ENCODE measurements at regions not wholly inside any gene's neighbourhood (a gene's known extent, or its start where the extent isn't known, plus 50 kb on each side); places are given as distances from the start of the nearest gene placed in this dataset.
A peak's percentile ranks its signal among the peaks of the same experiment; 100 is the strongest.
"Not testable (repeated sequence)": the region's sequence is repeated elsewhere in the genome, so short reads cannot be mapped to it uniquely, and the experiment has no call there.

DNA sequence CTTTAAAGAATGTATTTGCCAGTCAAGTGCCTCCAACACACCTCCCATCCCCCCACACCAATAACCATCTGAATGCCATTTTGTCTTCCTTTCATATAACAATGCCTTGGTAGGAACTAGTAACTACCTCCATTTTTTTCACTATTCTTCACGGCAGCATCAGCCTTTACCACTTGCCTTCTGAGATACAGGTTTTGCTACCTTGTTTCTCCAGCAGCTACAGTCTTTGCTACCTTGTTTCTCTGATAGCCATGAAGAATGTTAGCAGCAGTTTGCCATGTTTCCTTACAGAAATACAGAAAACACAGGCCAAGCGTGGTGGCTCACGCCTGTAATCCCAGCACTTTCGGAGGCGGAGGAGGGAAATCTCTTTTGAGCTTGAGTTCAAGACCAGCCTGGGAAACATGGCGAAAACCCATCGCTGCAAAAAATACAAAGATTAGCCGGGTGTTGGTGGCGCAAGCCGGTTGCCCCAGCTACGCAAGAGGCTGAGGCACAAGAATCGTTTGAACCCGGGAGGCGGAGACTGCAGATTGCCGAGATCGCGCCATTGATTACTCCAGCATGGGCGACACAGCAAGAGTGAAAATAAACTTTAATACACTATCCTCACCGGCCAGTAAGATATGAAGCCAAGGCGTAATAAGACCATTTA lies 100.9 kb downstream of the HFE start:
- ChIA-PET POLR2A (interaction anchor here (0.6 to 9.1 kb wide), 38 partner anchors 8 to 1705 kb away, joined by 3 to 247 read pairs (median 6); a partner anchor contains a TSS), CTCF (interaction anchor here (1.2 to 2.4 kb wide), 4 partner anchors 11 to 30 kb away, joined by 4 to 11 read pairs (median 6); a partner anchor contains a TSS)
- Histone ChIP-seq H2AFZ (ENCODE audit: low read depth) (peak overlapping the region; percentile 67), H3K79me2 (ENCODE audit: insufficient read depth) (no peaks in the 10 kb centered on the region), H3K4me3 (ENCODE audit: low read depth in 2 of 2, low read length in 1 of 2) (peak overlapping the region; percentile 68 to 91), H3K9me3 (no peaks in the 10 kb centered on the region), H3K9me2 (no peaks in the 10 kb centered on the region), H3K4me2 (peak overlapping the region; percentile 100), H4K20me1 (ENCODE audit: insufficient read depth) (no peaks in the 10 kb centered on the region), H3K4me1 (ENCODE audit: control insufficient read depth in 1 of 2, insufficient read depth in 2 of 2, low read depth in 1 of 2, low read length in 1 of 2) (peaks cover 4% of the 10 kb centered on the region in 2 experiments; a peak in 2 of 4 replicates), H3K27me3 (ENCODE audit: insufficient read depth) (no peaks in the 10 kb centered on the region), H3K36me3 (replicated peaks in 1 of 2; ENCODE audit: control insufficient read depth in 1 of 2, insufficient read depth in 2 of 2, low read length in 1 of 2) (no peaks in the 10 kb centered on the region), H3F3A (replicated peaks; ENCODE audit: insufficient read depth) (peaks cover 47% of the 10 kb centered on the region), H3K27ac (ENCODE audit: low read depth in 2 of 2, low read length in 1 of 2) (peak overlapping the region; percentile 83 to 95), H3K9ac (peak overlapping the region; percentile 86)
- TF ChIP-seq, protein P1, sequence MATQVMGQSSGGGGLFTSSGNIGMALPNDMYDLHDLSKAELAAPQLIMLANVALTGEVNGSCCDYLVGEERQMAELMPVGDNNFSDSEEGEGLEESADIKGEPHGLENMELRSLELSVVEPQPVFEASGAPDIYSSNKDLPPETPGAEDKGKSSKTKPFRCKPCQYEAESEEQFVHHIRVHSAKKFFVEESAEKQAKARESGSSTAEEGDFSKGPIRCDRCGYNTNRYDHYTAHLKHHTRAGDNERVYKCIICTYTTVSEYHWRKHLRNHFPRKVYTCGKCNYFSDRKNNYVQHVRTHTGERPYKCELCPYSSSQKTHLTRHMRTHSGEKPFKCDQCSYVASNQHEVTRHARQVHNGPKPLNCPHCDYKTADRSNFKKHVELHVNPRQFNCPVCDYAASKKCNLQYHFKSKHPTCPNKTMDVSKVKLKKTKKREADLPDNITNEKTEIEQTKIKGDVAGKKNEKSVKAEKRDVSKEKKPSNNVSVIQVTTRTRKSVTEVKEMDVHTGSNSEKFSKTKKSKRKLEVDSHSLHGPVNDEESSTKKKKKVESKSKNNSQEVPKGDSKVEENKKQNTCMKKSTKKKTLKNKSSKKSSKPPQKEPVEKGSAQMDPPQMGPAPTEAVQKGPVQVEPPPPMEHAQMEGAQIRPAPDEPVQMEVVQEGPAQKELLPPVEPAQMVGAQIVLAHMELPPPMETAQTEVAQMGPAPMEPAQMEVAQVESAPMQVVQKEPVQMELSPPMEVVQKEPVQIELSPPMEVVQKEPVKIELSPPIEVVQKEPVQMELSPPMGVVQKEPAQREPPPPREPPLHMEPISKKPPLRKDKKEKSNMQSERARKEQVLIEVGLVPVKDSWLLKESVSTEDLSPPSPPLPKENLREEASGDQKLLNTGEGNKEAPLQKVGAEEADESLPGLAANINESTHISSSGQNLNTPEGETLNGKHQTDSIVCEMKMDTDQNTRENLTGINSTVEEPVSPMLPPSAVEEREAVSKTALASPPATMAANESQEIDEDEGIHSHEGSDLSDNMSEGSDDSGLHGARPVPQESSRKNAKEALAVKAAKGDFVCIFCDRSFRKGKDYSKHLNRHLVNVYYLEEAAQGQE (IDR thresholded peaks at IDR 0.05; ENCODE audit: low read depth, low read length) = no peak
- TF ChIP-seq NFIC (IDR thresholded peaks at IDR 0.05; ENCODE audit: borderline replicate concordance) = no peak
- no peak for TF ChIP-seq MEF2A (IDR thresholded peaks at IDR 0.05; ENCODE audit: borderline replicate concordance, low read depth)
- TF ChIP-seq, protein P2, sequence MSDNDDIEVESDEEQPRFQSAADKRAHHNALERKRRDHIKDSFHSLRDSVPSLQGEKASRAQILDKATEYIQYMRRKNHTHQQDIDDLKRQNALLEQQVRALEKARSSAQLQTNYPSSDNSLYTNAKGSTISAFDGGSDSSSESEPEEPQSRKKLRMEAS (IDR thresholded peaks at IDR 0.05; ENCODE audit: low read depth) = peak; percentile 38
- TF ChIP-seq, protein P3, sequence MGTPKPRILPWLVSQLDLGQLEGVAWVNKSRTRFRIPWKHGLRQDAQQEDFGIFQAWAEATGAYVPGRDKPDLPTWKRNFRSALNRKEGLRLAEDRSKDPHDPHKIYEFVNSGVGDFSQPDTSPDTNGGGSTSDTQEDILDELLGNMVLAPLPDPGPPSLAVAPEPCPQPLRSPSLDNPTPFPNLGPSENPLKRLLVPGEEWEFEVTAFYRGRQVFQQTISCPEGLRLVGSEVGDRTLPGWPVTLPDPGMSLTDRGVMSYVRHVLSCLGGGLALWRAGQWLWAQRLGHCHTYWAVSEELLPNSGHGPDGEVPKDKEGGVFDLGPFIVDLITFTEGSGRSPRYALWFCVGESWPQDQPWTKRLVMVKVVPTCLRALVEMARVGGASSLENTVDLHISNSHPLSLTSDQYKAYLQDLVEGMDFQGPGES (IDR thresholded peaks at IDR 0.05; ENCODE audit: low read depth, low read length) = no peak; the same call in 1 of the 2 replicates
- TF ChIP-seq GATA2 (CRISPR knock-in tag; IDR thresholded peaks at IDR 0.05) = peak; percentile 72
- TF ChIP-seq FOXM1 (IDR thresholded peaks at IDR 0.05; ENCODE audit: low read depth) = no peak
- TF ChIP-seq RXRA (IDR thresholded peaks at IDR 0.05; ENCODE audit: borderline replicate concordance, low read depth) = no peak
- DNase-seq = no peak
- WGBS (ENCODE audit: low lambda C conversion rate) = 8% methylated on average over 10 of the region's 20 CpGs

DNA sequence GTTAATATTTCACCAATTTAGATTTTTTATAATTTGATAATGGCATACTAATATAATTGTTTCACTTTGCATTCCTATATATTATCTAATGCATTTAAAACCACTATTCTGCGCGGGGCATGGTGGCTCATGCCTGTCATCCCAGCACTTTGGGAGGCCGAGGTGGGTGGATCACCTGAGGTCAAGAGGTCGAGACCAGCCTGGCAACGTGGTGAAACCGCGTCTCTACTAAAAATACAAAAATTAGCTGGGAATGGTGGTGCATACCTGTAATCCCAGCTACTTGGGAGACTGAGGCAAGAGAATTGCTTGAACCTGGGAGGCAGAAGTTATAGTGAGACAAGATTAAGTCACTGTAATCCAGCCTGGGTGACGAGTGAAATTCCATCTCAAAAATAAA lies 104.3 kb downstream of the HFE start:
- H3K4me1 ChIP-seq (ENCODE audit: control insufficient read depth in 1 of 2, insufficient read depth in 2 of 2, low read depth in 1 of 2, low read length in 1 of 2) = peaks cover 12 to 14% of the 10 kb centered on the region in 2 experiments; a peak in 2 of 4 replicates
- H2AFZ ChIP-seq (ENCODE audit: low read depth); DNase-seq; H3K27me3 ChIP-seq (ENCODE audit: insufficient read depth); H3K9me3 ChIP-seq; CTCF ChIA-PET; H3K27ac ChIP-seq (ENCODE audit: low read depth in 2 of 2, low read length in 1 of 2); H3K9ac ChIP-seq; H3K9me2 ChIP-seq; H4K20me1 ChIP-seq (ENCODE audit: insufficient read depth); H3K36me3 ChIP-seq (replicated peaks in 1 of 2; ENCODE audit: control insufficient read depth in 1 of 2, insufficient read depth in 2 of 2, low read length in 1 of 2); H3K4me3 ChIP-seq (ENCODE audit: low read depth in 2 of 2, low read length in 1 of 2); H3K4me2 ChIP-seq: not testable (repeated sequence)
- H3K79me2 ChIP-seq (ENCODE audit: insufficient read depth) = peaks cover 21% of the 10 kb centered on the region
- POLR2A ChIA-PET = interaction anchor here (0.6 to 1.1 kb wide), 4 partner anchors 14 to 91 kb away, joined by 3 read pairs; no protein-coding TSS in a partner anchor
- peaks cover 51% of the 10 kb centered on the region for H3F3A ChIP-seq (replicated peaks; ENCODE audit: insufficient read depth)
- 91% methylated on average over 8 of the region's 8 CpGs for WGBS (ENCODE audit: low lambda C conversion rate)

Measured in SK-N-SH (cell line).